Fibroblast of lung (primary cell): ENCODE measurements at regions not wholly inside any gene's neighbourhood (a gene's known extent, or its start where the extent isn't known, plus 50 kb on each side); places are given as distances from the start of the nearest gene placed in this dataset.

Experiments used
- DNase-seq, 2 donors: peaks; one replicate each; pipeline versions ENCODE4 v3.0.0 to v3.0.0-alpha.2; 2010; ENCODE audit warnings: low read depth in 2 of 2
- H2AFZ ChIP-seq: 2 replicates; pipeline ENCODE4 v1.5.1; 2012; ENCODE audit warnings: low read length, control low read depth, inconsistent platforms
- H3K27ac ChIP-seq: 2 replicates; pipeline ENCODE4 v1.5.1; 2011; ENCODE audit warnings: low read length, control low read depth; ENCODE audit not compliant: insufficient read depth
- H3K27me3 ChIP-seq: 2 replicates; pipeline ENCODE4 v1.5.1; 2011; ENCODE audit warnings: mild to moderate bottlenecking, low read length; ENCODE audit not compliant: control insufficient read depth, insufficient read depth
- H3K36me3 ChIP-seq: 2 replicates; pipeline ENCODE4 v1.5.1; 2011; ENCODE audit warnings: low read length; ENCODE audit not compliant: control insufficient read depth, insufficient read depth
- H3K4me1 ChIP-seq: 2 replicates; pipeline ENCODE4 v1.5.1; 2011; ENCODE audit warnings: low read length; ENCODE audit not compliant: control insufficient read depth, insufficient read depth; ENCODE audit errors: extremely low read depth
- H3K4me2 ChIP-seq: 2 replicates; pipeline ENCODE4 v1.5.1; 2011; ENCODE audit warnings: low read length, control low read depth; ENCODE audit not compliant: insufficient read depth; ENCODE audit errors: extremely low read depth
- H3K4me3 ChIP-seq, 4 experiments: fragments of 200-600 bp in 1 of 4; sonication (generic) in 1 of 4; replicated peaks in 1 of 4; 2 replicates each; pipeline ENCODE4 v1.5.1; 2011 to 2016; ENCODE audit warnings: low read length in 4 of 4, low read depth in 3 of 4, mild to moderate bottlenecking in 3 of 4, control low read depth in 2 of 4, inconsistent platforms in 1 of 4, mixed read lengths in 1 of 4; ENCODE audit not compliant: insufficient read depth in 1 of 4; ENCODE audit errors: control extremely low read depth in 1 of 4
- H3K79me2 ChIP-seq: 2 replicates; pipeline ENCODE4 v1.5.1; 2012; ENCODE audit warnings: mild to moderate bottlenecking, low read length, inconsistent platforms; ENCODE audit not compliant: control insufficient read depth, insufficient read depth
- H3K9ac ChIP-seq: 2 replicates; pipeline ENCODE4 v1.5.1; 2011; ENCODE audit warnings: mild to moderate bottlenecking, low read length, control low read depth; ENCODE audit not compliant: insufficient read depth
- H3K9me3 ChIP-seq: 2 replicates; pipeline ENCODE4 v1.5.1; 2012; ENCODE audit warnings: low read depth, low read length; ENCODE audit not compliant: control insufficient read depth, insufficient read depth
- H4K20me1 ChIP-seq: 2 replicates; pipeline ENCODE4 v1.5.1; 2011; ENCODE audit warnings: low read length; ENCODE audit not compliant: control insufficient read depth, insufficient read depth; ENCODE audit errors: extremely low read depth
- CTCF ChIP-seq, 2 donors: IDR thresholded peaks in 1 of 2; conservative IDR thresholded peaks in 1 of 2; 1 replicate in 1 of 2; 2 replicates in 1 of 2; pipeline ENCODE4 v1.5.1; 2011 to 2012; ENCODE audit warnings: low read length in 2 of 2, control low read depth in 1 of 2, inconsistent platforms in 1 of 2, low read depth in 1 of 2, mild to moderate bottlenecking in 1 of 2
- EZH2 ChIP-seq: IDR thresholded peaks from 2 replicates; pipeline ENCODE4 v1.5.1; 2012; ENCODE audit warnings: low read length, control low read depth, mild to moderate bottlenecking; ENCODE audit errors: missing control alignments

GRCh38 chr11:79829891-79830290 lies 389.1 kb upstream of the TENM4 start:
- Histone ChIP-seq H3K36me3 (no peaks in the 10 kb centered on the region), H3K79me2 (no peaks in the 10 kb centered on the region), H3K4me3 (no peak overlapping the region), H2AFZ (no peak overlapping the region), H3K4me2 (no peak overlapping the region), H3K27ac (no peak overlapping the region), H3K9me3 (no peaks in the 10 kb centered on the region), H3K9ac (no peak overlapping the region), H4K20me1 (no peaks in the 10 kb centered on the region), H3K27me3 (no peaks in the 10 kb centered on the region), H3K4me1 (no peaks in the 10 kb centered on the region)
- DNase-seq, result no peak
- TF ChIP-seq CTCF (conservative IDR thresholded peaks at IDR 0.05 in 1 of 2, IDR thresholded peaks at IDR 0.05 in 1 of 2; ENCODE audit: low read depth in 1 of 2, low read length in 2 of 2) (no peak), EZH2 (no peak)

GRCh38 chr11:79822766-79823165 lies 381.9 kb upstream of the TENM4 start:
- Histone ChIP-seq H3K36me3 (no peaks in the 10 kb centered on the region), H4K20me1 (no peaks in the 10 kb centered on the region), H3K4me1 (no peaks in the 10 kb centered on the region), H3K79me2 (no peaks in the 10 kb centered on the region), H3K4me3 (no peak overlapping the region), H3K4me2 (no peak overlapping the region), H2AFZ (no peak overlapping the region), H3K27me3 (no peaks in the 10 kb centered on the region), H3K9me3 (no peaks in the 10 kb centered on the region), H3K27ac (no peak overlapping the region), H3K9ac (no peak overlapping the region)
- DNase-seq, result no peak
- no peak for TF ChIP-seq CTCF (conservative IDR thresholded peaks at IDR 0.05 in 1 of 2, IDR thresholded peaks at IDR 0.05 in 1 of 2; ENCODE audit: low read depth in 1 of 2, low read length in 2 of 2)
- TF ChIP-seq EZH2, result no peak

- Histone ChIP-seq H3K36me3 (no peaks in the 10 kb centered on the region), H2AFZ (no peak overlapping the region), H3K27ac (no peak overlapping the region), H3K4me3 (no peak overlapping the region), H3K9me3 (no peaks in the 10 kb centered on the region), H3K4me1 (no peaks in the 10 kb centered on the region), H4K20me1 (no peaks in the 10 kb centered on the region), H3K79me2 (no peaks in the 10 kb centered on the region), H3K9ac (no peak overlapping the region), H3K4me2 (no peak overlapping the region), H3K27me3 (no peaks in the 10 kb centered on the region)
- no peak for DNase-seq
- TF ChIP-seq EZH2, result no peak
- no peak for TF ChIP-seq CTCF (conservative IDR thresholded peaks at IDR 0.05 in 1 of 2, IDR thresholded peaks at IDR 0.05 in 1 of 2; ENCODE audit: low read depth in 1 of 2, low read length in 2 of 2)
Measured at GRCh38 chr11:79813551-79813950, 372.7 kb upstream of the TENM4 start.
